Nucleus accumbens (tissue), 56 donors: ENCODE measurements at regions not wholly inside any gene's neighbourhood (a gene's known extent, or its start where the extent isn't known, plus 50 kb on each side); places are given as distances from the start of the nearest gene placed in this dataset.

ENCODE experiments used
- DNase-seq, 56 donors: peaks; one replicate each; lab custom pipeline; 2025; lab: John Stamatoyannopoulos, UW

GRCh38 chr5:98605426-98605825 lies 168.0 kb upstream of the RGMB start:
- DNase-seq, result no peak

DNA sequence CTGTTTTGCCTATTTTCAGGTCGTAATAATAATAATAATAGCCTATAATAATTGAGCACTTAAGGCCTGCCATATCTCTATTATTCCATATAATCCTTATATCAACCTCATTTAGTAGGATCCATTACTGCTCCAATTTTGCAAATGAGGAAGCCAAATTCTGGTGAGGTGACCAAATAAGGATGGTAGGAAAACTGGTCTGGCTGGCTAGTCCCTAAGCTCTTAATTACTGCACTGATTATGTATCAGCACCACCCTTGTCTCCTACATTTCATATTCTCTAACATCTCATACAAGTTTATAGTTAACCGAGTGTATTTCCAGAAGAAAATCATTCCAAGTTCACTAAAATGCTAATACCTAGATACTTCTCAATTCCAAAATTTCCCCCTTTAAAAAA lies 166.5 kb upstream of the RGMB start:
- no peak for DNase-seq

DNA sequence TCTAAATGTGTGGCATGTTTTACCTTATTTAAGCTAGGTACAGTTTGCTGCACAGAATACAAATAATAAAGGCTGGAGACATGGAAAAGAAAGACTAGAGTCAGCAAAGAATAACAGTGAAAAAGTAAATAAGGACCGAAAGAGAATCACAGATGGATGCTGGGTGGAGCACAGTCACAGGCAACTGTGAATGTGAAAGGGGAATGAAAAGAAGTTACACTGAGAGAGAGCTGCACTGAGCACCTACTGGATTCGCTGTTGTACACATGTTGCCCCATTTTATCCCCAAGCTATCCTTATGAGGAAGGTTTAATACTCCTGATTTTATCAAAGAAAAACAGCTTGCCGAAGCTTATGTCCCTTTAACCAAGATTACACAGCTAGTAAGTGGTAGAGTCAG lies 165.4 kb upstream of the RGMB start:
- no peak for DNase-seq

- DNase-seq, result no peak
These were observed 159.1 kb upstream of the RGMB start for GRCh38 chr5:98614341-98614740.

- DNase-seq, result no peak
These were observed 151.6 kb upstream of the RGMB start for GRCh38 chr5:98621821-98622220.

GRCh38 chr5:98624145-98624880 lies 149.2 kb upstream of the RGMB start:
- DNase-seq, result no peak

GRCh38 chr5:98627121-98627520 lies 146.3 kb upstream of the RGMB start:
- no peak for DNase-seq

- DNase-seq, result no peak
These were observed 142.8 kb upstream of the RGMB start for GRCh38 chr5:98630621-98631020.

GRCh38 chr5:98631311-98632054 lies 142.0 kb upstream of the RGMB start:
- no peak for DNase-seq

- no peak for DNase-seq
These were observed 137.8 kb upstream of the RGMB start for GRCh38 chr5:98635656-98636055.

GRCh38 chr5:98637116-98637515 lies 136.3 kb upstream of the RGMB start:
- no peak for DNase-seq

- DNase-seq, result no peak
These were observed 135.9 kb upstream of the RGMB start for GRCh38 chr5:98637557-98637956.

DNA sequence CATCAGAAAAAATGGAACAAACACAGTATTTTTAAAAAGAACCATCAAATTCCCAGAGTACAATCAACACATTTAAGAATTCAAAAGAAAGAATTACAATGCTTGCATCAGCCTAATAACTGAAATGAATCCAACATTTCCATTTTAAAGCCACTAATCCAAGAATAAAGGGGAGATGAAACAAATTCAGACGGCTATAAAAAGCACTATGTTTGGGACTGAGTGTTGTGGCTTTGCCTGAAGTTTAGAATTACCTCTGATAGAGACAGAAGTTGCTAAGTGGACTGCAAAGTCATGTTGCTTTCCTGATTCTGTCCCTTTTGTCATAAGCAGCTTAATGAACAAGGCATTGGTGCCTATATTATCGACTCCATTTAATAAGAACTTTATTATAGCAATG lies 135.4 kb upstream of the RGMB start:
- no peak for DNase-seq

DNA sequence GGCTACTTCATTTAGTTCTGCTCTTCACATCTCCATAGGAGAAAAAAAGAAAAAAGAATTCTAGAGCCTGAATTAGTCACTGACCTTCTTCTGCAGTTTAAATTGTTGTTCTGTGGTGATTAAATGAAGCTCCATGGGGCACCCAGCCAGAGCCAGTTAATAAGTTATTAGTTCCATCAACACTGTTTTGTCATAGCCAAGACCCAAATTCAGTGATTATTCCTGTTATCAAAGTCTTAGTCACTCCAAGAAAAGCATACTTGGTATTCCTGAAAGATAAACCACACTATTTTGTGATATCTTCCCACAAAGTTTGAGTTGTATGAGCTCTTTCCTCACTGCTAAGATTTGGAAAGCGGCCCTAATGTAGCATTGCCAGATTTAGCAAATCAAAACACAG lies 134.8 kb upstream of the RGMB start:
- no peak for DNase-seq

- no peak for DNase-seq
These were observed 134.2 kb upstream of the RGMB start for GRCh38 chr5:98639274-98639673.

- no peak for DNase-seq
These were observed 131.8 kb upstream of the RGMB start for GRCh38 chr5:98641671-98642070.

DNA sequence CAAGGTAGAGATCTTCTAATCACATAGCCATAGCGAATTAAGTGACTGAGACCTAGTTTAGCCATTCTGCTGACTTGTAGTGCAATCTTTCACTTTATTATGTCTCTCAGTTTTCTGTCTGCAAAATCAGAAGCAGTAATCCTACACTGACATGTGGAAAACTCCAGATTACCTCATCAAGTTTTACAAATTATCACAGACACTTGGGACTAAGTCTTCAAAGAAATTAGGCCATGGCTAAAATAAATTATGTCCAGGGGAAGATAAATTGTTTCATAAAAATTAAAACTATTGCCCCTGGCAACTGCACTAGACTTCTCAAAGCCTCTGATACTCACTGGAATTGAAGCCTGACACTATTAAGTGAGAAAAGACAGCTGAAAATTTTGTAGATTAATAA lies 129.9 kb upstream of the RGMB start:
- DNase-seq, result no peak

GRCh38 chr5:98651715-98652114 lies 121.7 kb upstream of the RGMB start:
- no peak for DNase-seq

DNA sequence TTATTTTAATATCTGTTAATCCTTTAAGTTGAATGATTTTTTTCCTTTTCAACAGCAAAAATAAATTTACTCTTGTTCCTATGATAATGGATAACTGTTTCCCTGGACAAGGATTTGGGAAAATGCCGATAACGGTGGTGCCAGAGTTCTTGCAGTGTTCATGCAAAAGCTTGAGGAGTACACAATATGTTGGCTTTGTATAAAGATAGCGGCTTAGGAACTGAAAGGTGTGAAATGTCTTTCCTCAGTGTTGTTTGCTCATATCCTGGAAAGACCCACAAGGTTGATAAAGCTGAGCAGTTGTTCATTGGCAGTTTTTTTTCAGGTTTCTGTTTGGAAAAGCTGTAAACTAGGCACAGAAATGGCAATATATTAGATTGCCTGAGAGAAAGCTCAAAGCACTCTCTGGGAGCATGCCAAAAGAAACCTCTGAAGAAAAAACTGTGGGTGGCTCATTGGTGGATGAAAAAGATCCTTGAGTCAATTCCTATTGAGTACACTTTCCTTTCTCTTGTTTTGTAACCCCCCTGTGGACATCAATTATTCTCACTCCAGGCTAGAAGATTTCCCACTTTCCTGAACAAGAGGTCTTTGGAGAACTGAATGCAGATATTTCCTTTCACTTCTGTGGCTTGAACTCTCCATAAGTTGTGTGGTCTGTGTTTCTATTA lies 117.2 kb upstream of the RGMB start:
- no peak for DNase-seq

GRCh38 chr5:98656796-98657195 lies 116.7 kb upstream of the RGMB start:
- no peak for DNase-seq

GRCh38 chr5:98657559-98657958 lies 115.9 kb upstream of the RGMB start:
- DNase-seq, result no peak

DNA sequence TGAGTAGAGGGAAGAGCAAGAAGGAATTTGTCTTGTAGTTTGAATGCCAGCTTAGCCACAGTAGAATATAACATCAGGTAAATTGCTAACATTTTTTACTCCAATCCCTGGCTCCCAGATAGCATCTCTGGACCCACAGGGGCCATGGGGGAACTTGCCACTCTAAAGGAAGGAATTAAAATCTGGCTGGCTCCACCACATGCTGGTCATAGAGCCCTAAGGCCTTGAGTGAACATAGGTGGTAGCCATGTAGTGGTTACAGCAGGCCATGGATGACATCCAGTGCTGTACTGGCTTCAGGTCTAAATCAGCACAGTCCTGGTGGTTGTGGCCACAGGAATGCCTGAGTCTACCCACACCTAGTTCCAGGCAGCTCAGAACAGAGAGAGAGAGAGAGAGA lies 109.9 kb upstream of the RGMB start:
- DNase-seq, result no peak
